ENCODE measurements at regions not wholly inside any gene's neighbourhood (a gene's known extent, or its start where the extent isn't known, plus 50 kb on each side); places are given as distances from the start of the nearest gene placed in this dataset.
"Not testable (repeated sequence)": the region's sequence is repeated elsewhere in the genome, so short reads cannot be mapped to it uniquely, and the experiment has no call there.

GRCh38 chrX:113539599-113540356 is 699.1 kb upstream of the AMOT start:
- H3K4me3 ChIP-seq (ENCODE audit: low read depth in 1 of 5, low read length in 5 of 5): no peak overlapping the region
- H3K9ac ChIP-seq (ENCODE audit: low read length in 5 of 5): no peak overlapping the region
- H3K9me3 ChIP-seq (ENCODE audit: control insufficient read depth in 5 of 5, low read length in 5 of 5): no peaks in the 10 kb centered on the region
- H3K36me3 ChIP-seq (ENCODE audit: control insufficient read depth in 5 of 5, insufficient read depth in 5 of 5, low read length in 5 of 5): no peaks in the 10 kb centered on the region
- H3K27ac ChIP-seq (ENCODE audit: low read depth, low read length): no peak overlapping the region
- no peaks in the 10 kb centered on the region for H3K27me3 ChIP-seq (ENCODE audit: control insufficient read depth in 5 of 5, insufficient read depth in 4 of 5, low read length in 5 of 5)
- H3K4me1 ChIP-seq (ENCODE audit: control insufficient read depth in 5 of 5, insufficient read depth in 5 of 5, low read length in 5 of 5): no peaks in the 10 kb centered on the region

GRCh38 chrX:113529426-113530013 is 688.9 kb upstream of the AMOT start:
- H3K36me3 ChIP-seq (ENCODE audit: control insufficient read depth in 5 of 5, insufficient read depth in 5 of 5, low read length in 5 of 5): no peaks in the 10 kb centered on the region
- H3K27ac ChIP-seq (ENCODE audit: low read depth, low read length): no peak overlapping the region
- no peaks in the 10 kb centered on the region for H3K4me1 ChIP-seq (ENCODE audit: control insufficient read depth in 5 of 5, insufficient read depth in 5 of 5, low read length in 5 of 5)
- H3K27me3 ChIP-seq (ENCODE audit: control insufficient read depth in 5 of 5, insufficient read depth in 4 of 5, low read length in 5 of 5): peaks cover 0 to 3% (median 0%) of the 10 kb centered on the region in 5 donors
- no peak overlapping the region for H3K4me3 ChIP-seq (ENCODE audit: low read depth in 1 of 5, low read length in 5 of 5)
- H3K9ac ChIP-seq (ENCODE audit: low read length in 5 of 5): no peak overlapping the region
- no peaks in the 10 kb centered on the region for H3K9me3 ChIP-seq (ENCODE audit: control insufficient read depth in 5 of 5, low read length in 5 of 5)

DNA sequence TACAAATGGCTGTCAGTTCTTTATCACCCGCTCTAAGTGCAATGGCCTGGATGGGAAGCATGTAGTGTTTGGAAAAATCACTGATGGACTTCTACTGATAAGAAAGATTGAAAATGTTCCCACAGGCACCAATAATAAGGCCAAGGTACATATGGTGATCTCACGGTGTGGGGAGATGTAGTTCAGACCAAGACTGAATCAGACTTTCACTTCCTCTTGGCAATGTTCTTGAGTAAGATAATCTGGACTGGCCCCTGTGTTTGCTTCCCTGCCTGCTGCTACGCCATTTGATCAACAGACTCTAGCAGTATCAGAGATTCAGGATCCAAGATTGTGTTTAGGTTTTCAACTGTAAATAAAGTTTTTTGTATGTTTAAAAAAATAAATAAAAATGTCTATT is 682.2 kb upstream of the AMOT start:
- Histone ChIP-seq H3K36me3 (ENCODE audit: control insufficient read depth in 5 of 5, insufficient read depth in 5 of 5, low read length in 5 of 5) (no peaks in the 10 kb centered on the region), H3K27ac (ENCODE audit: low read depth, low read length) (no peak overlapping the region), H3K4me3 (ENCODE audit: low read depth in 1 of 5, low read length in 5 of 5) (no peak overlapping the region), H3K27me3 (ENCODE audit: control insufficient read depth in 5 of 5, insufficient read depth in 4 of 5, low read length in 5 of 5) (no peaks in the 10 kb centered on the region), H3K4me1 (ENCODE audit: control insufficient read depth in 5 of 5, insufficient read depth in 5 of 5, low read length in 5 of 5) (no peaks in the 10 kb centered on the region), H3K9ac (ENCODE audit: low read length in 5 of 5) (no peak overlapping the region), H3K9me3 (ENCODE audit: control insufficient read depth in 5 of 5, low read length in 5 of 5) (no peaks in the 10 kb centered on the region)

GRCh38 chrX:113514906-113515305 is 674.3 kb upstream of the AMOT start:
- Histone ChIP-seq H3K36me3 (ENCODE audit: control insufficient read depth in 5 of 5, insufficient read depth in 5 of 5, low read length in 5 of 5) (no peaks in the 10 kb centered on the region), H3K27ac (ENCODE audit: low read depth, low read length) (no peak overlapping the region), H3K4me3 (ENCODE audit: low read depth in 1 of 5, low read length in 5 of 5) (no peak overlapping the region), H3K27me3 (ENCODE audit: control insufficient read depth in 5 of 5, insufficient read depth in 4 of 5, low read length in 5 of 5) (no peaks in the 10 kb centered on the region), H3K9me3 (ENCODE audit: control insufficient read depth in 5 of 5, low read length in 5 of 5) (no peaks in the 10 kb centered on the region), H3K4me1 (ENCODE audit: control insufficient read depth in 5 of 5, insufficient read depth in 5 of 5, low read length in 5 of 5) (no peaks in the 10 kb centered on the region), H3K9ac (ENCODE audit: low read length in 5 of 5) (no peak overlapping the region)

DNA sequence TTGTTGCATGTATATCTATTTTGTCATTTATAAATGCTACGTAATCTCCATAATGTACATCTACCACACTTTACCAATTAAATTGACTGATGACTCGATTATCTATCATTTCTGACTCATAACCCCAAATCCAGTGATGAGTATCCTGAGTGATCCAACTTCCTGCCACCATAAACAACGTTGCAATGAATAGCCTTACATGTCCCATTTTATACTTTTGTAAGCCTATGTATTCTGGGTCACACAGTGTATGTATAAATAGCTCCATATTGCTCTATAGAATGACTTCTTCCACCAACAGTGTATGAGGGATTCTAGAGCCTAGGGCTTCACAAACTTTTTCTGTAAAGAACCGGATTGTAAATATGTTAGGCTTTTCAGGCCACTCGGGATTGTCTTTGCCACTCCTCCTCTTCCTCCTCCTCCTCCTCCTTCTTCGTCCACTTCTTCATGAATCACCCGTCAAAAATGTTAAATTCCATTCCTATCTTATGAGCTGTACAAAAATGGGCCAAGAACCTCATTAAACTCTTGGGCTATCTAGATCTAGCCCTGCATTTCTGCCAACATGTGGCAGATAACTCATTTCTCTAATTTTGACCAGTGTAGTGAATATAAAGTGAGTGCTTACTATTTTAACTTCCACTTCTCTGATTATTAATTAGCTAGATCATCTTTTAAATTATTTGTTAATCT is 672.2 kb upstream of the AMOT start:
- Histone ChIP-seq H3K9me3 (ENCODE audit: control insufficient read depth in 5 of 5, low read length in 5 of 5) (no peaks in the 10 kb centered on the region), H3K36me3 (ENCODE audit: control insufficient read depth in 5 of 5, insufficient read depth in 5 of 5, low read length in 5 of 5) (no peaks in the 10 kb centered on the region), H3K9ac (ENCODE audit: low read length in 5 of 5) (no peak overlapping the region), H3K4me1 (ENCODE audit: control insufficient read depth in 5 of 5, insufficient read depth in 5 of 5, low read length in 5 of 5) (no peaks in the 10 kb centered on the region), H3K27me3 (ENCODE audit: control insufficient read depth in 5 of 5, insufficient read depth in 4 of 5, low read length in 5 of 5) (no peaks in the 10 kb centered on the region), H3K4me3 (ENCODE audit: low read depth in 1 of 5, low read length in 5 of 5) (no peak overlapping the region), H3K27ac (ENCODE audit: low read depth, low read length) (no peak overlapping the region)

DNA sequence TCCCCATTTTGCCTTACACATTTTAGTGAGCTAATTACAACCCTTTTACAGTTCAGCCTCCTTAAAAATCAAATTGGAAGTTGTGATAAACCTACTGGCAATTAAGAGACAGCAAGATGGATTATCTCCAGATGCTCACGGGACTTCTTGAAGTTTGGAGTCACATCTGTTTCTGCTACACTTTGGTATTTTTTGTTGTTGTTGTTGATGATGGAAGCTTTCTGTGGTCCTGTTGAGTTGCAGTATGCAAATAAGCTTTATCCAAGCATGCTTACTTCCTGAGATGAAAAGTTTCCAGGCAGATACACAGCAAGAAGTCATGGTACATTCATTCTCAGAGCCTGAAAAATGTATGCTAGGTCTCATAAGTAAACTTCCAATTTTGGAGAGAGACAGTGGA is 670.0 kb upstream of the AMOT start:
- H3K9me3 ChIP-seq (ENCODE audit: control insufficient read depth in 5 of 5, low read length in 5 of 5): no peaks in the 10 kb centered on the region
- peaks cover 0 to 4% (median 0%) of the 10 kb centered on the region in 5 donors for H3K27me3 ChIP-seq (ENCODE audit: control insufficient read depth in 5 of 5, insufficient read depth in 4 of 5, low read length in 5 of 5)
- H3K9ac ChIP-seq (ENCODE audit: low read length in 5 of 5): no peak overlapping the region
- no peaks in the 10 kb centered on the region for H3K36me3 ChIP-seq (ENCODE audit: control insufficient read depth in 5 of 5, insufficient read depth in 5 of 5, low read length in 5 of 5)
- H3K4me1 ChIP-seq (ENCODE audit: control insufficient read depth in 5 of 5, insufficient read depth in 5 of 5, low read length in 5 of 5): no peaks in the 10 kb centered on the region
- H3K27ac ChIP-seq (ENCODE audit: low read depth, low read length): no peak overlapping the region
- H3K4me3 ChIP-seq (ENCODE audit: low read depth in 1 of 5, low read length in 5 of 5): no peak overlapping the region

DNA sequence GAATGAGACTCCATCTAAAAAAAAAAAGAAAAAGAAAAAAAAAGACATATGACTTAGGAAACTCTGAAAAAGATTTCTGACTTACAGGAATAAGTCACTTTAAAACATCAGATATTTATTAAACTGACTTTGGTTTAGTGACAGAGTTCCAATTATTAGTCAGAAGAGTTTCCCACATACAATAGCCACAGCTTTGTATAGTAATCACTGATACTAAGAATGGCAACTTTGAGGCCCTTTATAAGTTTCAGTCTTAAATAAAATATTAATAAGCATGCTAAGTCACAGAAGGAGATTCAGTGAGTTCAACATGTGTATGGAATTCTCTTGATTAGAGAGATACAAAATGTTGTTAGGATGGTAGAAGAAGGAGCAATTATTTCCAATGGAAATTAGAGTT is 652.3 kb upstream of the AMOT start:
- Histone ChIP-seq H3K9ac (ENCODE audit: low read length in 5 of 5) (no peak overlapping the region), H3K27me3 (ENCODE audit: control insufficient read depth in 5 of 5, insufficient read depth in 4 of 5, low read length in 5 of 5) (peaks cover 0 to 5% (median 0%) of the 10 kb centered on the region in 5 donors), H3K4me1 (ENCODE audit: control insufficient read depth in 5 of 5, insufficient read depth in 5 of 5, low read length in 5 of 5) (no peaks in the 10 kb centered on the region), H3K4me3 (ENCODE audit: low read depth in 1 of 5, low read length in 5 of 5) (no peak overlapping the region), H3K36me3 (ENCODE audit: control insufficient read depth in 5 of 5, insufficient read depth in 5 of 5, low read length in 5 of 5) (no peaks in the 10 kb centered on the region), H3K27ac (ENCODE audit: low read depth, low read length) (no peak overlapping the region), H3K9me3 (ENCODE audit: control insufficient read depth in 5 of 5, low read length in 5 of 5) (no peaks in the 10 kb centered on the region)

- Histone ChIP-seq H3K36me3 (ENCODE audit: control insufficient read depth in 5 of 5, insufficient read depth in 5 of 5, low read length in 5 of 5) (no peaks in the 10 kb centered on the region), H3K4me3 (ENCODE audit: low read depth in 1 of 5, low read length in 5 of 5) (no peak overlapping the region), H3K9me3 (ENCODE audit: control insufficient read depth in 5 of 5, low read length in 5 of 5) (no peaks in the 10 kb centered on the region), H3K27ac (ENCODE audit: low read depth, low read length) (no peak overlapping the region), H3K4me1 (ENCODE audit: control insufficient read depth in 5 of 5, insufficient read depth in 5 of 5, low read length in 5 of 5) (peaks cover 0 to 2% (median 0%) of the 10 kb centered on the region in 5 donors), H3K27me3 (ENCODE audit: control insufficient read depth in 5 of 5, insufficient read depth in 4 of 5, low read length in 5 of 5) (peaks cover 0 to 2% (median 0%) of the 10 kb centered on the region in 5 donors), H3K9ac (ENCODE audit: low read length in 5 of 5) (no peak overlapping the region)
Observed at GRCh38 chrX:113473418-113473817, 632.8 kb upstream of the AMOT start.

- H3K36me3 ChIP-seq (ENCODE audit: control insufficient read depth in 5 of 5, insufficient read depth in 5 of 5, low read length in 5 of 5); H3K4me3 ChIP-seq (ENCODE audit: low read depth in 1 of 5, low read length in 5 of 5); H3K27me3 ChIP-seq (ENCODE audit: control insufficient read depth in 5 of 5, insufficient read depth in 4 of 5, low read length in 5 of 5); H3K9me3 ChIP-seq (ENCODE audit: control insufficient read depth in 5 of 5, low read length in 5 of 5); H3K27ac ChIP-seq (ENCODE audit: low read depth, low read length); H3K9ac ChIP-seq (ENCODE audit: low read length in 5 of 5); H3K4me1 ChIP-seq (ENCODE audit: control insufficient read depth in 5 of 5, insufficient read depth in 5 of 5, low read length in 5 of 5): not testable (repeated sequence)
Observed at GRCh38 chrX:113473015-113473414, 632.4 kb upstream of the AMOT start.

- Histone ChIP-seq H3K4me1 (ENCODE audit: control insufficient read depth in 5 of 5, insufficient read depth in 5 of 5, low read length in 5 of 5) (peaks cover 0 to 2% (median 0%) of the 10 kb centered on the region in 5 donors), H3K9ac (ENCODE audit: low read length in 5 of 5) (no peak overlapping the region), H3K9me3 (ENCODE audit: control insufficient read depth in 5 of 5, low read length in 5 of 5) (no peaks in the 10 kb centered on the region), H3K4me3 (ENCODE audit: low read depth in 1 of 5, low read length in 5 of 5) (no peak overlapping the region), H3K27ac (ENCODE audit: low read depth, low read length) (no peak overlapping the region), H3K36me3 (ENCODE audit: control insufficient read depth in 5 of 5, insufficient read depth in 5 of 5, low read length in 5 of 5) (no peaks in the 10 kb centered on the region), H3K27me3 (ENCODE audit: control insufficient read depth in 5 of 5, insufficient read depth in 4 of 5, low read length in 5 of 5) (peaks cover 0 to 2% (median 0%) of the 10 kb centered on the region in 5 donors)
Observed at GRCh38 chrX:113470166-113470565, 629.5 kb upstream of the AMOT start.

Measured in subcutaneous abdominal adipose tissue (tissue), 5 donors.